DMS53 treated with DMSO at 0.1 percent for 48 hours (cell line): ENCODE measurements at regions not wholly inside any gene's neighbourhood (a gene's known extent, or its start where the extent isn't known, plus 50 kb on each side); places are given as distances from the start of the nearest gene placed in this dataset.

Experiments used
- DNase-seq: peaks from one replicate; lab custom pipeline; 2025; ENCODE audit not compliant: unreplicated experiment; lab: John Stamatoyannopoulos, UW

DNA sequence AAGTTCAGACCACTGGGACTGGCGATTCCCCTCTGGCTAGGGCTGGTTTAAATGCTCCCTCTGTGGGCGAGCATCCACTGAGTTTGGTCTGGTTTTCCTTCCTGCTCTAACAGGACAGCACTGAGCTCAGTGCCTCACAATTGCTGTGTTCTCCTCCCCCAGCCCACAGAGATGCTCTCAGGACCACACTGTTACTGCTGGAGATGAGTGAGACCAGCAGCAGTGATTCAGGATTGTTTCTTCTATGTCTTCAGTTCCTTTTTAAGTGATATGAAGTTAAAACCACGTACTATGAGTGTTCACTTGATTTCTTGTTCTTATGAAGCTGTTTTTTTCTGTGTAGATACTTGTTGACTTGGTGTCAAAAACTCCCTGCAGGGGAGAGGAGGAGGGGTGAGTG lies 180.4 kb upstream of the COL8A1 start:
- DNase-seq: no peak

DNA sequence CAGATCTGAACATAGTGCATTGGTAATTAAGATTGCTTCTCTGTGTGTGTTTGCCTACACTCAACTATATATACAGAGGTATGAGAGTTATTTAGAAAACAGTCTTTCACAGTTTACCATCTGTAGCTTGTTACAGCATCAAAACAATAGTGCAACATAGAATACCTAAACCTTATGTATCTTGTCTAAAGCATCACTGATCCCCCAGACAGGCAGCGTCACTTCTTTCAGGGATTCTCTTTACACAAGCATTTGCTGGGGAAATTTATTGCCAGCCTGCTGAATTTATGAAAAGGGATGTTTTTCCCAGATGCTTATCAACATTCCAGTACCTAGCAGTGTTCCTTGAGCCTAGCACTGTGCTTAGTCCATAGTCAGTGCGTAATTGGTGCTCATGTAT lies 195.8 kb upstream of the COL8A1 start:
- no peak for DNase-seq

- no peak for DNase-seq
Observed at GRCh38 chr3:99439892-99440291, 198.5 kb upstream of the COL8A1 start.

DNA sequence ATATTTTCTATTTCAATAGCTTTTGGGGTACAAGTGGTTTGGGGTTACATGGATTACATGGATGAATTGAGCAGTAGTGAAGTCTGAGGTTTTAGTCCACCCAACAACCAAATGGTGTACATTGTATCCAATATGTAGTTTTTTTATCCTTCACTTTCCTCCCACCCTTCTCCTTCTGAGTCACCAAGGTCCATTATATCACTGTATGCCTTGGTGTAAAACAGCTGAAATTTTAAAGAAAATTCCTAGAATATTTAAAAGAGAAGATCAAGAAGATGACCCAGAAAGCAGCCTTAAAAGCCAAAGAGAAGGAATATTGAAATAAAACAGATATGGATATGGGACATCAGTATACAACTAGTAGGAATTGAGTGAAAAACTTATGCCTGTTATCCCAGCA lies 204.2 kb upstream of the COL8A1 start:
- DNase-seq: no peak

GRCh38 chr3:99430348-99431134 lies 207.9 kb upstream of the COL8A1 start:
- no peak for DNase-seq

DNA sequence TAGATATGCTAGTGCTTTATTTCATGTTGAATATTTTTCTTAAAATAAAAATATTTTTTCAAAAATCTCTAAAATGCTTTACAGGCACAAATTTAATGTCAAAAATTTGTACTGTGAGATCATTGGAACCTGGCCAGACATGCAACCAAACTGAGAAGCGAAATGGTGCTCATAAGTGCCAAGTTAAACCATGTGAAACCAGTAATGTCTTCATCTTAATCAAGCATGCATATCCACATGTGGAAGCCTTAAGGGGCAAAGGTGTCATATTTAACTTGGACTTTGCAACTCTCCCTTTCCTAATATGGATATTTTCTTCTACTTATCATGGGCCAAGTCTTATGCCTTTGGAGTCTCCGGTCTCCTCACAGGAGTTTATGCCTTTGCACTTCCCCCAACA lies 208.9 kb upstream of the COL8A1 start:
- DNase-seq: no peak

DNA sequence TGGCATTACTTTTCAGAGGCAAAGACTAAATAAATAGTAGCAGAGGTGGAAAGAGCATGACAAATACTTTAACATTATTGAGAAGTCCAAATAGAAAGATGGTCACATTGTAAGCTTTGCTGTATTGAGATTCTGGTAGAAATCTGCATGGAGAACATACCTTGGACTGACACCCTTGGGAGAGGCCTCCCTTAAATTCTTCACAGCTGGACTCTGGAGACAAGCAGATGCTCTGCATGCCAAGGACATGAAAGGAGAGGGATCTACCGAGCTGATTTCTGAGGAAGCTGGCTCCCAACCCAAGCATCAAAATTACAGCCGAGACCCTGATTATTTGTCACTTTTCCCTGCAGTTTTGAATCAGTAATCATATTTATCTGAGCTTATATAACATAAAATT lies 212.5 kb upstream of the COL8A1 start:
- no peak for DNase-seq

DNA sequence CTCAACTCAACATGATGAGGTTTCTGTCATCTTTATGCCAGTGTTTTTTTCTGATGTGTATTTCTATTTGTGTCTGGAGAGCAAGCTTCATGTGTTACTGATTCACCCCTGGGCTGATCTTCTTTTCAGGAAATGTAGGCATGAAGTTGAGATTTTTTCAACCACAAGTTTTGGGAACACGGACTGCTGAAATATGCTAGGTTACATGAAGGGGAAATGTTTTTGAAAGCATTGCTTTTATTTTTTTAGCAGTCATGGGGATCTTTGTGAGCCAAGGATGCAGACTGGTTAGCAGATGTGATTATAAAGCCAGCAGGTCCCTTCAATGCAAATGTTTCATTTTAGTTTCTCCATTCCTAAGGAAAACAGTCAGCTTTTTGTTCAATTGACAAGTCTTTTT lies 219.3 kb upstream of the COL8A1 start:
- no peak for DNase-seq

DNA sequence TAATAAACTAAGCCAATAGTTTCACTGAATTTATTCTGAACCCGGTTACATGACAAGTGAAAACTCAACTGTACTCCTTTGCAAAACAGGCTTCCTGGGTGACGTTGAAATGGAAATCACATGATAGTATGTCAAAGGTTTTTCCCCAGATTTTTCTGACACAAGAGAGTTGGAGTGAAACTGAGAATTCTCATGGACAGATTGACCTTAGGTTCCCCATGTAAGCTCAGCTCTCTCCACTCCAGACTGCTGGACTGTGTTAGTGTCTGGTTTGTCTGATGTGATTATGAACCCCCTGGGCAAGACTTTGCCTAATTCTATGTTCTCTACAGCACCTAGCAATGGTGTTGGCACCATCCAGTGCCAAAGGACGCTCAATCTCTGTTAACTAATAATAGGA lies 219.7 kb upstream of the COL8A1 start:
- DNase-seq: no peak

DNA sequence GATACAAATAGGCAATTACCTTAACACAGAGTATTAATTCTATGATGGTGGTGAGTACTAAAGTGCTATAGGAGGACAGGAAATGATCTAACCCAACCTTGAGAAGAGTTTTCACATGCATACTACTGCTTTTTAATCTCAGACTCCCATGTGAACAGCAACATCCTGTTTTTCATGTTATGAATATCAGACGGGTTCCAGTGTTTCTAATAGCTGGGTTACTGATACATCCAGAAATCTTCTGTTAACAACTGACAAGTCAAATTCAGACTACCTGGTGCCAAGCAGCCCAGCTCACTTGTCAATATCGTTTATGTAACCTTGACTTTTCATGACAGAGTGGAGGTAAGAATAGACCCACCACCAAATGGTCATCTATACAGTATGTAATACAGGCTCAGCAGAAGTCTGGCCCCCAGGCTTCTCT lies 220.2 kb upstream of the COL8A1 start:
- DNase-seq: no peak

DNA sequence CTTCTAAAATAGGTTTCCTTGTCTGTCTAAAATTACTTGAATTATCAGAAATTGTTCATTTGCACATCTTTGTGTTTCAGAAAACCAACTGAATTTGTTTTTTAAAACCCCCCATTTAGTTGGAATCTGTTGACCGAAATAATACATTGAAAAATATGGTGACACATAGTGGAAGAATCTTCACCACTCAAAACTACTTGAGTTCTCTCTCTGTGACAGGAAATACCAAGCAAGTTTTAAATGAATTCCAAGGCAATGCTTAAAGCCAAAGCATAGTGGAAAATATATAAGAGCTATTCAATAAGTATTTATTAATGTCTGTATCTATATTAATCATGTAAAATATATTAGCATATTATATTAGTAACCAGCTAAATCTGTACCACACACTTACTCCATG lies 224.9 kb upstream of the COL8A1 start:
- no peak for DNase-seq

- no peak for DNase-seq
Observed at GRCh38 chr3:99410789-99411311, 227.5 kb upstream of the COL8A1 start.

- no peak for DNase-seq
Observed at GRCh38 chr3:99409961-99410360, 228.4 kb upstream of the COL8A1 start.

DNA sequence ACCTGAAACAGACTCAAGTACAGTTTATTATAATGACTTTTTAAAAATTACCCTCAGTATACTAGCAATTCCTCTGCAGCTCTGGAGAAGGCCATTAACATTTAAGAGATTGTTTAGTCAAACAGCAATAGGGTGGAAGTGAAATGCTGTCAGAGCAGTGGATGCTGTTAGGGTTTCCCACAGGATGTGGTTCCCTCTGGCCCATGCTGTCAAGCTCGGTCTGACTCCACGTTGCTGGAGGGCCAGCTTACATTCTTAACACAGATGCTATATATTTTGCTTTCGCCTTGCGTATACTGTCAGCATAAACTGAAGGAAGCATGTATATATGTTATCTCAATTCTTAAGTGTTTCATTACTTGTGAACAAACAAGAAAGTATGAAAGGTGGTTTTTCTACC lies 231.1 kb upstream of the COL8A1 start:
- no peak for DNase-seq

DNA sequence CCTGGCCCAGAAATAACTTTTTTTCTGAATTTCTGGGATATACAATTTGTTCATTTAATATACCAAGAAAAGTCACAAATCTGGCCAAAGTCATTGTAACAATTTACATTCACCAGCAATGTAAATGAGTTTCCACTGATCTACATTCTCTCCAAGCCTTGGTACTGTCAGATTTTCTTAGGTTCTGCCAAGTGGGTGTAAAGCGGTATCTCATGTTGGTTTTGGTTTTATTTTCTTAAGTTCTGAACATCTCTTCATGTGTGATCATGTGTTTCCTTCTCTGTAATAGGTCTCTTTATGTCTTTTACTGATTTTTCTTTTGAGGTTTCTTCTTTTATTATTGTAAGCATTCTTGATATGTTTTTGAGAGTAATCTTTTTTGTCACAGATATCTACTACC lies 235.6 kb upstream of the COL8A1 start:
- no peak for DNase-seq

DNA sequence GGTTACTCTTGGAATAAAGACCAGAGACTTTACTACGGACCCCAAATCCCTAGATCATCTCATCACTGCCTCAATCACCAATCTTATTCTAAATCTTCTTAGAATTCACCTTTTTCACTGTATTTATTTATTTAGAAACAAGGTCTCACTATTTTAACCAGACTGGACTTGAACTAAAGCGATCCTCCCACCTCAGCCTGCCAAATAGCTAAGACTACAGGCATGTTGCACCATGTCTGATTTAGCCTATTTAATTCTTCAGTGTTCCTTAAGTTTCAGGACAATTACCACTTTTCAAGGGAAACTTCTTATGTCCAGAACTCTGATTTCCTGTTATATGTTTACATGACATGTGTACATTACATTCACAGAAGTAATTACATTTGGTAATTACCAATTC lies 238.0 kb upstream of the COL8A1 start:
- DNase-seq: no peak

- no peak for DNase-seq
Observed at GRCh38 chr3:99396651-99397275, 241.6 kb upstream of the COL8A1 start.

- no peak for DNase-seq
Observed at GRCh38 chr3:99394831-99395778, 243.3 kb upstream of the COL8A1 start.

DNA sequence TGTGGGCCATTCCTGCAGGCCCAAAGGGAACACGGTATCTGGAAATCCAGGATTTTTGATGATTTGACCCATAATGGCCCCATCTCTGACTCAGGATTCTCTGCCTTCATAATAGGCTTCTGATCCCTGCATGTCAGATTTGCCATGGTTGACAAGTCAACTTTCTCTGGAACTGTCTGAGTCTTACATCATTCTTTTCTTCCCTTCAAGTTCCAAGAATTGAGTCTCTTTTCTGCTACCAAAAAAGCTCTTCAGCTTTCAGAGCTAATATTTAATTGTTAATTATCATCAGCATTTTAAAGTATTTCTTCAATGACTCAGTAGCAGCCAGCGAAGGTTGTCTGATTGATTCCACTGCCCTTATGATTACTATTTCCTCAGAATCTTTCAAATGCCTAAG lies 244.4 kb upstream of the COL8A1 start:
- no peak for DNase-seq

- DNase-seq: no peak
Observed at GRCh38 chr3:99388780-99389179, 249.6 kb upstream of the COL8A1 start.

GRCh38 chr3:99384596-99384995 lies 253.8 kb upstream of the COL8A1 start:
- DNase-seq: no peak

DNA sequence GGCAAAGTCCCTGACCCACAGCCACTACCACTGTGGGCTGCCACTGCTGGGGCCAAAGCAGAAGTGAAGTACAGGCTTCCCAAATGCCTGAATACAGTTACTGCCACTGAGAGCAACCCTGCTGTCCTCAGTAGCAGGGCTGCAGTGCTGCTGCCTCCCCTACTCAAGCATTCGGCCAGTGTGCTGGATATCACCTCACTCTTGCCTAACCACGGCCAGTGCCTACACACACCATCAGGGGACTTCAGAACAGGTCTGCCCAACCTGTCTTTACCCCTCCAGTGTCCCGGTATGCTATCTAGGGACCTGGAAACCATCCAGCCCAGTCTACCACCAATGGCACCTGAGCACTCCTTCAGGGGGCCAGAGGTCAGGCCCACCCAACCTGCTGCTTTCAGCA lies 261.5 kb upstream of the COL8A1 start:
- DNase-seq: no peak
